ENCODE measurements at regions not wholly inside any gene's neighbourhood (a gene's known extent, or its start where the extent isn't known, plus 50 kb on each side); places are given as distances from the start of the nearest gene placed in this dataset.

DNA sequence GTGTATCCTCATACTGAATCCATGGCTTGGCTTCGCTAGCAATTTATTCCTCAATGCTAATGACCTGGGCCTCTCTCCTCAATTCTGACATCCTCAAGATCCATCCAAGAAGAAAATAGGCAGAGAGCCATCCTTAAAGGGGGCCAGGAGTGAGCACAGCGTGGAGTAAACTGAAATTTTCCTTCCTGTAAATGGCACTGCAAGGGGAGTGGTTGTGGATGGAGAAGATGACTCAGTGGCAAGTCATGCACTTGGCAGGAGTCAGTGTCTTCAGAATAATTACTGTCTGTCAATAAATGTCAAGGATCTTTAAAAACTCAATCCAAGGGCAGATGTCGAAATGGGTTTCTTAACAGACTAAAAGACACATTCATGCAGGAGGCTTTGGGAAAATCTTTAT lies 88.0 kb upstream of the TMEM132C start:
- H3K27ac ChIP-seq: no peak overlapping the region
- H3K4me1 ChIP-seq (replicated peaks): no peaks in the 10 kb centered on the region
- H3K27me3 ChIP-seq (replicated peaks; ENCODE audit: insufficient read depth): no peaks in the 10 kb centered on the region
- no peak for TF ChIP-seq POLR2AphosphoS5 (IDR thresholded peaks at IDR 0.05)
- no peak for TF ChIP-seq POLR2A (IDR thresholded peaks at IDR 0.05)
- WGBS: 68% methylated on average over 3 of the region's 3 CpGs
- intact Hi-C loops (cut with DNase I): no loop called here
- H3K36me3 ChIP-seq: no peaks in the 10 kb centered on the region
- no peak for DNase-seq (ENCODE audit: low spot score)
- H3K4me3 ChIP-seq: no peak overlapping the region
- H3K9me3 ChIP-seq: no peaks in the 10 kb centered on the region

DNA sequence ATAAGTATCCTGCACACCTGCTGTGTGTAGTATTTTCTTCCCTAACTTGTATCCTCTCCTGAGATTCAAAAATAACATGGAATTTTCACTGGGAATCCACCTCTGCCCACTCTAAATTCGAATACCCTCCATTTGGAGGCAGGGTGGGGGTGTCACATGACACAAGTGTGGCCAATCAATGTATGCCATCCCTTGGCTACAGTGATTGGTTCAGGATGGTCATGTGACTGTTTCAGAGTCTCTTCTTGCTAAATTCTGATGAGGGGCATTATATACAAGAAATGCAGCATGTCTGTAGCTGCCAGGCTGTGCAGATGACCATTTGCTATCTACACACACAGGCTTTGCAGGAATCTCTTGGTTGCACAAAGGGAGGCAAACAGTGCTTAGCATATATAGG lies 86.8 kb upstream of the TMEM132C start:
- WGBS: 35% methylated on average over 1 of the region's 1 CpG
- H3K36me3 ChIP-seq: no peaks in the 10 kb centered on the region
- TF ChIP-seq POLR2AphosphoS5 (IDR thresholded peaks at IDR 0.05): no peak
- TF ChIP-seq, protein P1, sequence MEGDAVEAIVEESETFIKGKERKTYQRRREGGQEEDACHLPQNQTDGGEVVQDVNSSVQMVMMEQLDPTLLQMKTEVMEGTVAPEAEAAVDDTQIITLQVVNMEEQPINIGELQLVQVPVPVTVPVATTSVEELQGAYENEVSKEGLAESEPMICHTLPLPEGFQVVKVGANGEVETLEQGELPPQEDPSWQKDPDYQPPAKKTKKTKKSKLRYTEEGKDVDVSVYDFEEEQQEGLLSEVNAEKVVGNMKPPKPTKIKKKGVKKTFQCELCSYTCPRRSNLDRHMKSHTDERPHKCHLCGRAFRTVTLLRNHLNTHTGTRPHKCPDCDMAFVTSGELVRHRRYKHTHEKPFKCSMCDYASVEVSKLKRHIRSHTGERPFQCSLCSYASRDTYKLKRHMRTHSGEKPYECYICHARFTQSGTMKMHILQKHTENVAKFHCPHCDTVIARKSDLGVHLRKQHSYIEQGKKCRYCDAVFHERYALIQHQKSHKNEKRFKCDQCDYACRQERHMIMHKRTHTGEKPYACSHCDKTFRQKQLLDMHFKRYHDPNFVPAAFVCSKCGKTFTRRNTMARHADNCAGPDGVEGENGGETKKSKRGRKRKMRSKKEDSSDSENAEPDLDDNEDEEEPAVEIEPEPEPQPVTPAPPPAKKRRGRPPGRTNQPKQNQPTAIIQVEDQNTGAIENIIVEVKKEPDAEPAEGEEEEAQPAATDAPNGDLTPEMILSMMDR (IDR thresholded peaks at IDR 0.05): no peak
- TF ChIP-seq POLR2A (IDR thresholded peaks at IDR 0.05): no peak
- H3K4me1 ChIP-seq (replicated peaks): no peaks in the 10 kb centered on the region
- no peak overlapping the region for H3K4me3 ChIP-seq
- no peak for DNase-seq (ENCODE audit: low spot score)
- no peaks in the 10 kb centered on the region for H3K9me3 ChIP-seq
- intact Hi-C loops (cut with DNase I): no loop called here
- H3K27ac ChIP-seq: no peak overlapping the region
- H3K27me3 ChIP-seq (replicated peaks; ENCODE audit: insufficient read depth): no peaks in the 10 kb centered on the region

DNA sequence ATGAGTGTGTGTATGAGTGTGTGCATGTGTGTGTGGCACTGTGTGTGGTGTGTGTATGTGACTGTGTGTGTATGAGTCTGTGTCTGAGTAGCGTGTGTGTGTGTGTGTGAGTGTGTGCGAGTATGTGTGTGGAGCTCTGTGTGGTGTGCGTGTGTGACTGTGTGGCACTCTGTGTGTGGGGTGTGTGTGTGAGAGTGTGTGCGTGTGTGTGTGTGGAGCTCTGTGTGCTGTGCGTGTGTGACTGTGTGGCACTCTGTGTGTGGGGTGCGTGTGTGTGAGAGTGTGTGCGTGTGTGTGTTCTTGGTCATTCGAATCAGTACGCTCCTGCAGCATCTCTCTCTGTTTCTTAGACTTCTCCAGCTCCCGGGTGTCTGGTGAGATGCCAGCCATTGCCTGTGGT lies 76.9 kb upstream of the TMEM132C start:
- TF ChIP-seq, protein P1 (IDR thresholded peaks at IDR 0.05): no peak
- no peak for TF ChIP-seq POLR2AphosphoS5 (IDR thresholded peaks at IDR 0.05)
- no peak for TF ChIP-seq POLR2A (IDR thresholded peaks at IDR 0.05)
- 87% methylated on average over 9 of the region's 10 CpGs for WGBS
- no peak for DNase-seq (ENCODE audit: low spot score)
- Histone ChIP-seq H3K27me3 (replicated peaks; ENCODE audit: insufficient read depth) (no peaks in the 10 kb centered on the region), H3K4me1 (replicated peaks) (no peaks in the 10 kb centered on the region), H3K27ac (no peak overlapping the region), H3K36me3 (no peaks in the 10 kb centered on the region), H3K4me3 (no peak overlapping the region), H3K9me3 (no peaks in the 10 kb centered on the region)
- intact Hi-C loops (cut with DNase I): no loop called here

DNA sequence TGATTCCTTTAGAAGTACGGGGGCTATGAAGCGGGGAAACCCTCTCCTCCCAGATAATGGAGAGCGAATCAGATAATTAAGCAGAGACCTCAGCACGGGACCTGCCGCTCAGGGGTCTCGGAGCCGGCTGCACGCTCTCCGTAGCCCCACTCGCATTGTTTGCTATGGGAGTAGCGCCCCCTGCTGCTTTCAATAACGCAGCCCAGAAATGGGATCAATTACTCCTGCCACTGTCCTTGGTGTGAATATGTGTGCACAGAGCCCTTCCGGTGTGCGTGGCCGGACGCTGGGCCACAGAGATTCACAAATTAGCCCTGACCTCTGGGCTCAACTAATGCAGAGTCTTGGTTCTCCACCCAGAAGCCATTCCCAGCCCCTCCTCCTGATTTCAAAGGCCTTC lies 76.4 kb upstream of the TMEM132C start:
- no peaks in the 10 kb centered on the region for H3K36me3 ChIP-seq
- TF ChIP-seq, protein P1 (IDR thresholded peaks at IDR 0.05): peak in 1 of 4 experiments; percentile 12
- TF ChIP-seq POLR2AphosphoS5 (IDR thresholded peaks at IDR 0.05): no peak
- no peaks in the 10 kb centered on the region for H3K4me1 ChIP-seq (replicated peaks)
- no peak overlapping the region for H3K27ac ChIP-seq
- intact Hi-C loops (cut with DNase I): no loop called here
- no peaks in the 10 kb centered on the region for H3K9me3 ChIP-seq
- no peak overlapping the region for H3K4me3 ChIP-seq
- no peak for DNase-seq (ENCODE audit: low spot score)
- 13% methylated on average over 16 of the region's 16 CpGs for WGBS
- H3K27me3 ChIP-seq (replicated peaks; ENCODE audit: insufficient read depth): no peaks in the 10 kb centered on the region

DNA sequence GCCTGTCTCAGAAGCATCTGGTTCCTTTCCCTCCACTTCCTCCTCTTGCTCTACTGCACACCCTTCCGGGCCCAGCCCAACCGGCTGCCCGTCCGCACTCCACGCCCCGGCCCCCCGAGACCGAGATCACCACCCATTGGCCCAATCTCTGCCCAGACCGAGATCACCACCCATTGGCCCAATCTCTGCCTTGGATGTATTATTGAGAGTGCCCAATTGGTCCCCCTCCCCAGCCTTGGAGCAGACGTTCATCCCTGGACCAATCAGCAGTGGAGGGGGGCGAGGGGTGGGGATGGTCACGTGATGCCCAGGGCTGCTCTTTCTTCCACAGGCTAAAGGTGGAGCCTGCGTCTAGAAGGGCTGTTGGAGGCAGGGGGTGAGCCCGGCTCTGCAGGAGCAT lies 75.6 kb upstream of the TMEM132C start:
- Histone ChIP-seq H3K27me3 (replicated peaks; ENCODE audit: insufficient read depth) (no peaks in the 10 kb centered on the region), H3K27ac (no peak overlapping the region), H3K9me3 (no peaks in the 10 kb centered on the region), H3K4me1 (replicated peaks) (no peaks in the 10 kb centered on the region), H3K36me3 (no peaks in the 10 kb centered on the region), H3K4me3 (no peak overlapping the region)
- intact Hi-C loops (cut with DNase I): no loop called here
- 77% methylated on average over 14 of the region's 14 CpGs for WGBS
- DNase-seq (ENCODE audit: low spot score): no peak
- TF ChIP-seq POLR2A (IDR thresholded peaks at IDR 0.05): no peak
- TF ChIP-seq, protein P1 (IDR thresholded peaks at IDR 0.05): no peak
- no peak for TF ChIP-seq POLR2AphosphoS5 (IDR thresholded peaks at IDR 0.05)

Data from prostate gland (tissue), 2 donors.